SK-N-MC (cell line): ENCODE measurements at regions not wholly inside any gene's neighbourhood (a gene's known extent, or its start where the extent isn't known, plus 50 kb on each side); places are given as distances from the start of the nearest gene placed in this dataset.

Source experiments
- EZH2 ChIP-seq: fragments of 200-600 bp; sonication (generic); IDR thresholded peaks from one replicate; pipeline ENCODE4 v1.6.1; 2017; ENCODE audit warnings: antibody characterized with exemption
- FOXP2 ChIP-seq: optimal IDR thresholded peaks from 2 replicates; pipeline ENCODE3; 2011; ENCODE audit warnings: mild to moderate bottlenecking, moderate library complexity; ENCODE audit not compliant: insufficient read depth; ENCODE audit errors: extremely low read length, control extremely low read depth
- POLR2AphosphoS5 ChIP-seq: IDR thresholded peaks from 2 replicates; pipeline ENCODE4 v1.6.1; 2012; ENCODE audit warnings: mild to moderate bottlenecking, low read depth, low read length, borderline replicate concordance

DNA sequence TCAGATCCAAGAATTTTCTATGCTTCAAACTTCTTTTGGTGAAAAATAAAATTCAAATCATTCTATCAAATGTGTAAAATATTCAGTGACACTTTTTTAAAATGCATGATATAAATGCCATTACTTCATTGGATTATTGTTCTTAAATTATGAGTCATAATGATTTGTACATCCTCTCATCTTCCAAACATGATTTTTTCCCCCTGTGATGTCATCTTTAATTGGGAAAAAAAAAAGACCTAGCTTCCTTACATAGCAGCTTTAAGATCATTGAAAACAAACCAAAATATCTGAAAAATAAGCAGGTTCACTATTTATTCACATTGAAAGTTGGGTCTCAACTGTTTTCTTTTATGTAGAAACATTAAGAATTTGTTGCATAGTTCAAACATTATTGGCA lies 1549.4 kb downstream of the LRRC4C start:
- no peak for TF ChIP-seq POLR2AphosphoS5
- TF ChIP-seq EZH2, result no peak
- TF ChIP-seq FOXP2, result no peak
